ENCODE measurements at regions not wholly inside any gene's neighbourhood (a gene's known extent, or its start where the extent isn't known, plus 50 kb on each side); places are given as distances from the start of the nearest gene placed in this dataset.

DNA sequence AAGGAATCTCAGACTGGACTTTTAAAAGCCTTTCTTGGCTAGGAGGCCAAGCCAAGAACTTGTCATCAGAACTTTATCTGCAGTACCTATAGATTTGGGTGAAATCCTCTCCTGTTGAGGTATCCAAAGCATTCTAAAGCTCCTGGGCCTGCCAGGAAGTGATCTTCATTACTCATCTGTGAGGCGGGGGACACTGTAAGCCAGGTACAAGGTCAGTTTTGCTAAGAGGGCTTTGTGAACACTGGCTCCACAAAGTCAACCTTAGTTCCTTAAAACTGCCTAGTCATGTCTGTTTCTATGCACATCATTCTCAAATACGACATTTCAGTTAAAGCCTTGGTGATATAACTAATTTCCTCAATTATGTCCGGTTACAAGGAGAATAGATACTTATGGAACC is 236.7 kb downstream of the PIK3R1 start:
- ATAC-seq (ENCODE audit: low read depth) (no peak), DNase-seq (no peak)
- no peaks in the 10 kb centered on the region for H3K4me1 ChIP-seq (ENCODE audit: control insufficient read depth in 2 of 2, insufficient read depth in 2 of 2, low read length in 2 of 2)
- CTCF ChIA-PET = interaction anchor here (0.7 kb wide), 1 partner anchor 168 kb away, joined by 3 read pairs; no protein-coding TSS in a partner anchor
- no peaks in the 10 kb centered on the region for H3K9me3 ChIP-seq (ENCODE audit: control extremely low read depth in 1 of 3, control insufficient read depth in 2 of 3, insufficient read depth in 1 of 3, low read length in 2 of 3)
- no peak overlapping the region for H3K4me3 ChIP-seq (ENCODE audit: control extremely low read depth in 1 of 5, extremely low read depth in 1 of 5, insufficient read depth in 1 of 5, low read depth in 2 of 5, low read length in 4 of 5)
- Mint-ChIP-seq H3K4me1 (no peaks in the 10 kb centered on the region), H3K27me3 (peaks cover 4% of the 10 kb centered on the region), H3K27ac (no peak overlapping the region), H3K4me3 (no peak overlapping the region), H3K9me3 (ENCODE audit: insufficient read depth) (no peaks in the 10 kb centered on the region)
- TF ChIP-seq, protein P1, sequence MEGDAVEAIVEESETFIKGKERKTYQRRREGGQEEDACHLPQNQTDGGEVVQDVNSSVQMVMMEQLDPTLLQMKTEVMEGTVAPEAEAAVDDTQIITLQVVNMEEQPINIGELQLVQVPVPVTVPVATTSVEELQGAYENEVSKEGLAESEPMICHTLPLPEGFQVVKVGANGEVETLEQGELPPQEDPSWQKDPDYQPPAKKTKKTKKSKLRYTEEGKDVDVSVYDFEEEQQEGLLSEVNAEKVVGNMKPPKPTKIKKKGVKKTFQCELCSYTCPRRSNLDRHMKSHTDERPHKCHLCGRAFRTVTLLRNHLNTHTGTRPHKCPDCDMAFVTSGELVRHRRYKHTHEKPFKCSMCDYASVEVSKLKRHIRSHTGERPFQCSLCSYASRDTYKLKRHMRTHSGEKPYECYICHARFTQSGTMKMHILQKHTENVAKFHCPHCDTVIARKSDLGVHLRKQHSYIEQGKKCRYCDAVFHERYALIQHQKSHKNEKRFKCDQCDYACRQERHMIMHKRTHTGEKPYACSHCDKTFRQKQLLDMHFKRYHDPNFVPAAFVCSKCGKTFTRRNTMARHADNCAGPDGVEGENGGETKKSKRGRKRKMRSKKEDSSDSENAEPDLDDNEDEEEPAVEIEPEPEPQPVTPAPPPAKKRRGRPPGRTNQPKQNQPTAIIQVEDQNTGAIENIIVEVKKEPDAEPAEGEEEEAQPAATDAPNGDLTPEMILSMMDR (IDR thresholded peaks at IDR 0.05) = no peak
- no peaks in the 10 kb centered on the region for H4K20me1 ChIP-seq (ENCODE audit: control insufficient read depth, insufficient read depth, low read length, poor library complexity, severe bottlenecking)
- H3K27ac ChIP-seq (ENCODE audit: low read length in 2 of 2) = no peak overlapping the region
- POLR2A ChIA-PET = no interaction called here
- no peak overlapping the region for H2AFZ ChIP-seq (ENCODE audit: insufficient read depth, low read depth, low read length, poor library complexity, severe bottlenecking)
- H3K27me3 ChIP-seq (replicated peaks in 1 of 4; ENCODE audit: control extremely low read depth in 1 of 4, control insufficient read depth in 3 of 4, insufficient read depth in 4 of 4, low read length in 3 of 4) = no peaks in the 10 kb centered on the region
- no peaks in the 10 kb centered on the region for H3K36me3 ChIP-seq (replicated peaks in 1 of 2; ENCODE audit: control extremely low read depth in 1 of 2, control insufficient read depth in 1 of 2, extremely low read depth in 1 of 2, insufficient read depth in 2 of 2, low read length in 1 of 2)
- no peak overlapping the region for H3K9ac ChIP-seq (ENCODE audit: low read length)
- intact Hi-C loops (cut with micrococcal nuclease) = no loop called here
- no peak overlapping the region for H3K4me2 ChIP-seq (replicated peaks; ENCODE audit: low read depth, low read length, poor library complexity, severe bottlenecking)
- 100% methylated on average over 1 of the region's 3 CpGs for WGBS (ENCODE audit: insufficient coverage)
- H3K79me2 ChIP-seq (ENCODE audit: control insufficient read depth, insufficient read depth, low read length) = no peaks in the 10 kb centered on the region

DNA sequence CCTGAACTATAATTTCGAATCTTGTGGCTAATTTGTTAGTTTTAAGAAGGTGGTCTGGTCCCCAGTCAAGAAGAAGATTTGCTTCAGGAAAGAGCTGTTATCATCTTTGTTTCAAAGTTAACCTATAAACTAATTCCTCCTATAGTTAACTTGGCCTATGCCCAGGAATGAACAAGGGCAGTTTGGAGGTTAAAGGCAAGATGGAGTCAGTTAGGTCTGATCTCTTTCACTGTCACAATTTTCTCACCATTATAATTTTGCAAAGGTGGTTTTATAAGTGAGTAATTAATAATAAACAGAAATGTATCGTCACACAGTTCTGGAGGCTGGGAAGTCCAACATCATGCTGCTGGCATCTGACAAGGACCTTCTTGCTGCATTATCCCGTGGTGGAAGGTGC is 238.6 kb downstream of the PIK3R1 start:
- Histone ChIP-seq H3K9ac (ENCODE audit: low read length) (no peak overlapping the region), H3K4me3 (ENCODE audit: control extremely low read depth in 1 of 5, extremely low read depth in 1 of 5, insufficient read depth in 1 of 5, low read depth in 2 of 5, low read length in 4 of 5) (no peak overlapping the region), H3K4me1 (ENCODE audit: control insufficient read depth in 2 of 2, insufficient read depth in 2 of 2, low read length in 2 of 2) (no peaks in the 10 kb centered on the region), H3K27me3 (replicated peaks in 1 of 4; ENCODE audit: control extremely low read depth in 1 of 4, control insufficient read depth in 3 of 4, insufficient read depth in 4 of 4, low read length in 3 of 4) (no peaks in the 10 kb centered on the region), H3K27ac (ENCODE audit: low read length in 2 of 2) (no peak overlapping the region), H3K36me3 (replicated peaks in 1 of 2; ENCODE audit: control extremely low read depth in 1 of 2, control insufficient read depth in 1 of 2, extremely low read depth in 1 of 2, insufficient read depth in 2 of 2, low read length in 1 of 2) (no peaks in the 10 kb centered on the region), H3K4me2 (replicated peaks; ENCODE audit: low read depth, low read length, poor library complexity, severe bottlenecking) (no peak overlapping the region), H3K79me2 (ENCODE audit: control insufficient read depth, insufficient read depth, low read length) (no peaks in the 10 kb centered on the region), H2AFZ (ENCODE audit: insufficient read depth, low read depth, low read length, poor library complexity, severe bottlenecking) (no peak overlapping the region), H3K9me3 (ENCODE audit: control extremely low read depth in 1 of 3, control insufficient read depth in 2 of 3, insufficient read depth in 1 of 3, low read length in 2 of 3) (no peaks in the 10 kb centered on the region), H4K20me1 (ENCODE audit: control insufficient read depth, insufficient read depth, low read length, poor library complexity, severe bottlenecking) (no peaks in the 10 kb centered on the region)
- H3K27me3 Mint-ChIP-seq = no peaks in the 10 kb centered on the region
- DNase-seq (no peak), ATAC-seq (ENCODE audit: low read depth) (no peak)
- H3K4me3 Mint-ChIP-seq = no peak overlapping the region
- H3K27ac Mint-ChIP-seq = no peak overlapping the region
- no peaks in the 10 kb centered on the region for H3K9me3 Mint-ChIP-seq (ENCODE audit: insufficient read depth)
- intact Hi-C loops (cut with micrococcal nuclease) = no loop called here
- POLR2A ChIA-PET = no interaction called here
- CTCF ChIA-PET = interaction anchor here (0.6 to 4.5 kb wide), 2 partner anchors 9 to 167 kb away, joined by 3 to 38 read pairs; no protein-coding TSS in a partner anchor
- no peaks in the 10 kb centered on the region for H3K4me1 Mint-ChIP-seq
- no CpG with 5 or more reads among the region's 3 CpGs for WGBS (ENCODE audit: insufficient coverage)
- TF ChIP-seq EZH2 (IDR thresholded peaks at IDR 0.05; ENCODE audit: borderline replicate concordance, insufficient read depth, low read depth, low read length, poor library complexity, severe bottlenecking) = no peak
- TF ChIP-seq, protein P1 (IDR thresholded peaks at IDR 0.05) = no peak
